ENCODE measurements at regions not wholly inside any gene's neighbourhood (a gene's known extent, or its start where the extent isn't known, plus 50 kb on each side); places are given as distances from the start of the nearest gene placed in this dataset.

DNA sequence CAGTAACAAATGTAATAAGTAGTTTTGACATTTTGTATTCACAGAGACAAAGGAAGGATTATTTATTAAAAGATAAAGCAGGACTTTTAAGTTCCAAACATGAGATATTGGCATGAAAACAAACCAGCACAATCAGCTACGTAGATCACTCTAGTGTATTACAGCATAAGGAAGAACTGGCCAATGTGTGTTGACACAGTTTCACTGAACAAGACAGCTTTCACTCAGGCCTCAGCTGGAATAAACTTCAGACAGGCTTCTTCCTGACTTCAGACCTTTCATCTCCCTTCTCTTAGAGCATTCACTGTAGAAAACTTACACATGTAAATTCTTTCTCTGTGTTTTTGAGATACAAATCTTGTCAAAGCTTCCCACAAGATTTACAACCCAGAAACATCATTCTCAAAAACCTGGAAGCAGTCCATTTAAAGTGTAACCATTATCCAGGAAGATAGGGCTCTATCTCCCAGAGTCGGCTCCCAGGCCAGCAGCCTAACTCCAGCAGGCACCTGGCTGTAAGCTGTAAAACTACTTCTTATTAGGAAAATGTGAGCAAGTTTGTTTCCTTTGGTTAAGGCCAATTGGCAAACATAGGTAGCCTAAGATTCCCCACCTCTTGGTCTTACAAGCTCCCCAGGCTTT lies 768.3 kb upstream of the CDH7 start:
- Histone ChIP-seq H3K79me2 (no peaks in the 10 kb centered on the region), H3K9me3 (ENCODE audit: control insufficient read depth, low read length) (no peaks in the 10 kb centered on the region), H3K4me1 (no peaks in the 10 kb centered on the region), H3K27me3 (ENCODE audit: control insufficient read depth, insufficient read depth, low read length) (no peaks in the 10 kb centered on the region), H3K4me3 (ENCODE audit: low read depth, low read length) (no peak overlapping the region), H3K4me2 (ENCODE audit: low read length) (no peak overlapping the region), H3K36me3 (ENCODE audit: control insufficient read depth, insufficient read depth, low read length) (no peaks in the 10 kb centered on the region), H3K9ac (no peak overlapping the region), H3K27ac (no peak overlapping the region), H2AFZ (peak overlapping the region; percentile 14)
- TF ChIP-seq, protein P1, sequence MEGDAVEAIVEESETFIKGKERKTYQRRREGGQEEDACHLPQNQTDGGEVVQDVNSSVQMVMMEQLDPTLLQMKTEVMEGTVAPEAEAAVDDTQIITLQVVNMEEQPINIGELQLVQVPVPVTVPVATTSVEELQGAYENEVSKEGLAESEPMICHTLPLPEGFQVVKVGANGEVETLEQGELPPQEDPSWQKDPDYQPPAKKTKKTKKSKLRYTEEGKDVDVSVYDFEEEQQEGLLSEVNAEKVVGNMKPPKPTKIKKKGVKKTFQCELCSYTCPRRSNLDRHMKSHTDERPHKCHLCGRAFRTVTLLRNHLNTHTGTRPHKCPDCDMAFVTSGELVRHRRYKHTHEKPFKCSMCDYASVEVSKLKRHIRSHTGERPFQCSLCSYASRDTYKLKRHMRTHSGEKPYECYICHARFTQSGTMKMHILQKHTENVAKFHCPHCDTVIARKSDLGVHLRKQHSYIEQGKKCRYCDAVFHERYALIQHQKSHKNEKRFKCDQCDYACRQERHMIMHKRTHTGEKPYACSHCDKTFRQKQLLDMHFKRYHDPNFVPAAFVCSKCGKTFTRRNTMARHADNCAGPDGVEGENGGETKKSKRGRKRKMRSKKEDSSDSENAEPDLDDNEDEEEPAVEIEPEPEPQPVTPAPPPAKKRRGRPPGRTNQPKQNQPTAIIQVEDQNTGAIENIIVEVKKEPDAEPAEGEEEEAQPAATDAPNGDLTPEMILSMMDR (IDR thresholded peaks at IDR 0.05) = no peak

DNA sequence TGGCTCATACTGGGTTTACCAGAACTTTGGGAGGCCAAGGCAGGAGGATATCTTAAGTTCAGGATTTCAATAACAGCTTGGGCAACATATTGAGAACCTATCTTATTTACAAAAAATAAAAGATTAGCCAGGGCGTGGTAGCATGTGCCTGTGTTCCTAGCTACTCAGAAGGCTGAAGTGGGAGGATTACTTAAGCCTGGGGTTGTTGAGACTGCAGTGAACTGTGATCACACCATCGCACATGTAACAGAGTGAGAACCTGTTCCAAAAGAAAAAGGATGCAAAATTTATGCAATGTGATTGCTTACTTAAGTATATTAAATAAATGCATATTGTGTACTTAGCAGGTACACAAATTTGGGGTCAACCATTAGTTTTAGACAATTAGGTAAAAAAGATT lies 768.9 kb upstream of the CDH7 start:
- no peaks in the 10 kb centered on the region for H3K79me2 ChIP-seq
- H3K4me3 ChIP-seq (ENCODE audit: low read depth, low read length) = no peak overlapping the region
- H3K4me2 ChIP-seq (ENCODE audit: low read length) = no peak overlapping the region
- H3K4me1 ChIP-seq = no peaks in the 10 kb centered on the region
- H3K27me3 ChIP-seq (ENCODE audit: control insufficient read depth, insufficient read depth, low read length) = no peaks in the 10 kb centered on the region
- TF ChIP-seq, protein P1 (IDR thresholded peaks at IDR 0.05) = no peak
- H3K36me3 ChIP-seq (ENCODE audit: control insufficient read depth, insufficient read depth, low read length) = no peaks in the 10 kb centered on the region
- no peak overlapping the region for H2AFZ ChIP-seq
- no peaks in the 10 kb centered on the region for H3K9me3 ChIP-seq (ENCODE audit: control insufficient read depth, low read length)
- no peak overlapping the region for H3K9ac ChIP-seq
- no peak overlapping the region for H3K27ac ChIP-seq

DNA sequence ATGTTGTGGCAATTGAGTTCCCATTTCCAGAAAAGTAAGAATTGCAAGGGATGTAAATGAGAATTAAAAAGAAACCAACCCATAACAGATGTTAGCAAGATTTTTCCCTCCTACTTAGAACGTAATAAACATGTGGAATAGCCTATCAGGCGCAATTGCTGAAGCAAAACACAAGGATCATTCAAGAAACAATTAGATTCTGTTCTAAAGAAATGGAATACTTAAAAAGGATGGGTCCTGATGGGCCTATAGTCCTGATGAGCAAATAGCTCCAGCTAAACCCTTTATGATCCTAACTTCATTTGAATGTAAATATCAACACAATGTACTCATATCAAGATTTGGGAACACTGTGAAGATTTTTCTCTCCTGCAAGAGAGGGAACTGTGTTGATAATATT lies 771.0 kb upstream of the CDH7 start:
- Histone ChIP-seq H3K4me1 (no peaks in the 10 kb centered on the region), H2AFZ (no peak overlapping the region), H3K36me3 (ENCODE audit: control insufficient read depth, insufficient read depth, low read length) (no peaks in the 10 kb centered on the region), H3K4me3 (ENCODE audit: low read depth, low read length) (no peak overlapping the region), H3K9ac (no peak overlapping the region), H3K79me2 (no peaks in the 10 kb centered on the region), H3K27ac (no peak overlapping the region), H3K4me2 (ENCODE audit: low read length) (no peak overlapping the region), H3K27me3 (ENCODE audit: control insufficient read depth, insufficient read depth, low read length) (no peaks in the 10 kb centered on the region), H3K9me3 (ENCODE audit: control insufficient read depth, low read length) (no peaks in the 10 kb centered on the region)
- TF ChIP-seq, protein P1 (IDR thresholded peaks at IDR 0.05) = no peak

DNA sequence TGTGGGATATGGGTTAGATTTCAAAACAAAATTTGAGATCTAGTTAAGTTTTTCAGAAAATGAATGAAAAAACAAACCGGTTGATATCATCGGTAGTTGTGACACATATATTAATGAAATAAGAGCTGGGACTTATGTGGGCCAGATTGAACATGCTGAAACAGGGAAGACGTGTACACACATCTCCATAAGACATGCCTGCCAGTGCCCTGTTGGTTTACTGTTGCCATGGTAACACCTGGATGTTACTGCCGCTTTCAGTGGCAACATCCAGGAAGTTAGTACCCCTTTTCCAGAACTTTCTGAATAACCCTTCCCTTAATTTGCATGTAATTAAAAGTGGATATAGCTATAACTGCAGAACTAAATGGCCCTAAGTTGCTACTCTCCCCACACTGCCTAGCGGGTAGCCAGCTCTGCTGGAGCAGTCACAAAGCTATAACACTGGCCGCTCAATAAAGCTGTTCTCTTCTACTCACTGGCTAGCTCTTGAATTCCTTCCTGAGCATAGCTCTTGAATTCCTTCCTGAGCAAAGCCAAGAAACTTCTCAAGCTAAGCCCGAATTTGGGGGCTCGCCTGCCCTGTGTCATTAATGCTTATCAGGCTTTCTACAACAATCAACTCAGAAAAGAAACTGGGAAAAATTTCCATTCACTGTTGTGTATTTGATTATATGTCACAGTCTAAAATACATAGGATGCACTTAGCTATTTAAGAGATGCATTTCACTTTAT lies 776.3 kb upstream of the CDH7 start:
- no peak overlapping the region for H2AFZ ChIP-seq
- H3K4me3 ChIP-seq (ENCODE audit: low read depth, low read length) = no peak overlapping the region
- no peak overlapping the region for H3K27ac ChIP-seq

More for the DNA sequence above, 776.3 kb upstream of the CDH7 start:
- Histone ChIP-seq H3K36me3 (ENCODE audit: control insufficient read depth, insufficient read depth, low read length) (no peaks in the 10 kb centered on the region), H3K79me2 (no peaks in the 10 kb centered on the region), H3K9me3 (ENCODE audit: control insufficient read depth, low read length) (no peaks in the 10 kb centered on the region), H3K4me1 (no peaks in the 10 kb centered on the region), H3K9ac (no peak overlapping the region), H3K4me2 (ENCODE audit: low read length) (no peak overlapping the region), H3K27me3 (ENCODE audit: control insufficient read depth, insufficient read depth, low read length) (no peaks in the 10 kb centered on the region)
- TF ChIP-seq, protein P1 (IDR thresholded peaks at IDR 0.05) = no peak
